HS-27A (cell line): ENCODE measurements at regions not wholly inside any gene's neighbourhood (a gene's known extent, or its start where the extent isn't known, plus 50 kb on each side); places are given as distances from the start of the nearest gene placed in this dataset.
A peak's percentile ranks its signal among the peaks of the same experiment; 100 is the strongest.

Source experiments
- DNase-seq: peaks from one replicate; pipeline ENCODE4 v3.0.0-alpha.2; 2012; ENCODE audit warnings: low read depth, missing footprints

- DNase-seq: no peak
These were observed 76.6 kb upstream of the LMO1 start for GRCh38 chr11:8340296-8340695.

GRCh38 chr11:8339592-8340022 is 75.9 kb upstream of the LMO1 start:
- DNase-seq: no peak

- DNase-seq: no peak
These were observed 74.5 kb upstream of the LMO1 start for GRCh38 chr11:8338138-8338537.

GRCh38 chr11:8337130-8337795 is 73.6 kb upstream of the LMO1 start:
- no peak for DNase-seq

- no peak for DNase-seq
These were observed 72.9 kb upstream of the LMO1 start for GRCh38 chr11:8336356-8337129.

GRCh38 chr11:8335683-8336082 is 72.0 kb upstream of the LMO1 start:
- DNase-seq: no peak

GRCh38 chr11:8335186-8335585 is 71.5 kb upstream of the LMO1 start:
- DNase-seq: no peak

- peak; percentile 30 for DNase-seq
These were observed 70.2 kb upstream of the LMO1 start for GRCh38 chr11:8333811-8334401.

- DNase-seq: no peak
These were observed 69.7 kb upstream of the LMO1 start for GRCh38 chr11:8333376-8333775.

- DNase-seq: no peak
These were observed 69.2 kb upstream of the LMO1 start for GRCh38 chr11:8332891-8333290.

- DNase-seq: no peak
These were observed 68.5 kb upstream of the LMO1 start for GRCh38 chr11:8332196-8332595.

- no peak for DNase-seq
These were observed 68.1 kb upstream of the LMO1 start for GRCh38 chr11:8331767-8332166.

- no peak for DNase-seq
These were observed 67.2 kb upstream of the LMO1 start for GRCh38 chr11:8330896-8331295.

- no peak for DNase-seq
These were observed 66.7 kb upstream of the LMO1 start for GRCh38 chr11:8330404-8330803.

- no peak for DNase-seq
These were observed 66.2 kb upstream of the LMO1 start for GRCh38 chr11:8329847-8330361.

GRCh38 chr11:8329336-8329735 is 65.7 kb upstream of the LMO1 start:
- no peak for DNase-seq

GRCh38 chr11:8328848-8329330 is 65.2 kb upstream of the LMO1 start:
- DNase-seq: peak; percentile 81

GRCh38 chr11:8328231-8328794 is 64.6 kb upstream of the LMO1 start:
- no peak for DNase-seq

GRCh38 chr11:8327761-8328192 is 64.1 kb upstream of the LMO1 start:
- DNase-seq: no peak

GRCh38 chr11:8326337-8326736 is 62.7 kb upstream of the LMO1 start:
- no peak for DNase-seq

- DNase-seq: no peak
These were observed 62.1 kb upstream of the LMO1 start for GRCh38 chr11:8325591-8326304.
